HG02943 (cell line): ENCODE measurements at regions not wholly inside any gene's neighbourhood (a gene's known extent, or its start where the extent isn't known, plus 50 kb on each side); places are given as distances from the start of the nearest gene placed in this dataset.
A peak's percentile ranks its signal among the peaks of the same experiment; 100 is the strongest.
"Not testable (repeated sequence)": the region's sequence is repeated elsewhere in the genome, so short reads cannot be mapped to it uniquely, and the experiment has no call there.

ENCODE experiments used
- ATAC-seq: cut with Tn5 transposase; IDR thresholded peaks from one replicate; pipeline ENCODE4 v1.9.1; 2021; ENCODE audit warnings: mild to moderate bottlenecking, low read depth, moderate library complexity; ENCODE audit not compliant: unreplicated experiment

DNA sequence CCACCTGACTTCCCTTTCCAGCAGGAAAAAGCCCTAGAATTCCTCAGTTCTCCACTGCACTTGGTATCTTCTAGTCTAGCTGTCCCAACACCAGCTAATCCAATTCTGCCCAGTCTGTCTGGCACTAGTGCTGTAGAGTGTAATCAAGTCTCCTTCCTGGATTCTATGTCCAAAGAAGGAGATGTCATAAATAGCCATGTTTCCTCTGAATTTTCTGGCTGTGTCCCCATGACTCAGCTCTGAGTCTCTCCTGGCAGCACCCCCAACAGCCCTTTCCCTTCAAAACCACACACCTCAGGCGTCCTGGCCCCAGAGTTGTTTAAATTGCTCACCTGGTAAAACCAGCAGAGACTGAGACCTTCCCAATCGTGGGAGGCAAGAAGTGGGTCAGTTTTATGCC, 197.2 kb downstream of the GRXCR1 start:
- no peak for ATAC-seq

DNA sequence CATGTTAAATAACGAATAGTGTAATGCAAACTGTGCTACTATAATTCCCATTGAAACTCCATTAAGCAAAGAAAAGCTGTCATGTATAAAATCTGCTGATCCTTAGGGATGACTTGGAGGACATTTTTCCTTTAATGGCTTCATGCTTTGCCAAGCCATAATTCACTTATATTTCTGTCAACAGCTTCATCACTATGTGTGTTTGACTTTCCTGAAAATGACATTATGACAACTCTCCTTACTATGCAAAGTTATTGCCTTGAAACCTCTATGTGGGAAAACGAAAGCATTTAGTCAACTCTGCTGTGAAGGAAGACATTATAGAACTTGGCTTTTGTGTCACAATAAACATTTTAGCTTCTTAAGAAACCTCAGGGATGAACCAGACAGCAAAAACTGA, 210.5 kb downstream of the GRXCR1 start:
- no peak for ATAC-seq

- ATAC-seq: no peak
These were observed 219.6 kb downstream of the GRXCR1 start for GRCh38 chr4:43112139-43112538.

- ATAC-seq: no peak
These were observed 220.7 kb downstream of the GRXCR1 start for GRCh38 chr4:43113196-43113595.

DNA sequence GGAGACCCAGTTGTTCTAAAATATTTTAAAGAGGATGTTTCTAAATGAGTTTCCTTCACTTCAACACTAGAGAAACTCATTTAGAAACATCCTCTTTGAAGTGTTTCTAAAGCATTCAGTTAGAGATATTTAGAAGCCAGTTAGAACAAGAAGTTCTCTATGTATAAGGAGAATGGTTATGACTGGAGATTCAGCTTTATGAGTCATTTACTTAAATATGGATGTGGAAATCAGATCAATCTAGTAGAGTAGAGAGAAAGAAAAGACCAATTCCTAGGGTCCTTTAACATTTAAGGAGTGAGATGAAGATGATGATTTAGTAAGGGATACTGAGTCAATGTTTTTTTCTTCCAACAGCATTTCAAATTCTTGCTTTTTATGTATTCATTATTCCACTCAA, 234.1 kb downstream of the GRXCR1 start:
- no peak for ATAC-seq

DNA sequence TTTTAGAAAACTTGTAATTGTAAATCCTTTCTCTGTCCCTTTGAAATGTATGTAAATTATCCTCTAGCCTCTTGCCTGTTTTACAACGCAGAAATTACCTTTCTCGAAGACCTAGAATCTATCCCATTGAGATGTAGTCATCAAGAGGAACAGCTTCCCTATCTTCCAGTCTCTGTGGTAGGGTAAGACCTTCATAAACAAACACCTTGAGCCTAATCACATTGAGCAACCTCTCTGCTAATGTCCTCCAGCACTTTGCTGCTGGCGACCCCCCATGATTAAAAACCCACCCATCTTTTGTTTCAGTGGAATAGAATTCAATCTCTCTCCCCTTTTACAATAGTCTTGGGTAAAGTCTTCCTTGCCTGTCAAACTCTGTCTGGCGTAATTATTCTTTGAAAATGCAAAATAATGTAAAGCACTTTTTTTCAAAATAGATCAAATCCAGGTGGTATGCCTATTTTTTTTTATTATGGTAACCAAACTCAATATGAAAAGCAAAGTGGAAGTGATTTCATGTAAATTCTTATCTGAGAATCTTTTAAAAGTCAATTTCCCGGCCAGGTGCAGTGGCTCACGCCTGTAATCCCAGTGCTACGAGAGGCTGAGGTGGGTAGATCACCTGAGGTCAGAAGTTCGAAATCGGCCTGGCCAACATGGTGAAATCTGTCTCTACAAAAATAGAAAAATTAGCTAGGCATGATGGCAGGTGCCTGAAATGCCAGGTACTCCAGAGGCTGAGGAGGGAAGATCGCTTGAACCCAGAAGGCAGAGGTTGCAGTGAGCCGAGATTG, 237.9 kb downstream of the GRXCR1 start:
- no peak for ATAC-seq

DNA sequence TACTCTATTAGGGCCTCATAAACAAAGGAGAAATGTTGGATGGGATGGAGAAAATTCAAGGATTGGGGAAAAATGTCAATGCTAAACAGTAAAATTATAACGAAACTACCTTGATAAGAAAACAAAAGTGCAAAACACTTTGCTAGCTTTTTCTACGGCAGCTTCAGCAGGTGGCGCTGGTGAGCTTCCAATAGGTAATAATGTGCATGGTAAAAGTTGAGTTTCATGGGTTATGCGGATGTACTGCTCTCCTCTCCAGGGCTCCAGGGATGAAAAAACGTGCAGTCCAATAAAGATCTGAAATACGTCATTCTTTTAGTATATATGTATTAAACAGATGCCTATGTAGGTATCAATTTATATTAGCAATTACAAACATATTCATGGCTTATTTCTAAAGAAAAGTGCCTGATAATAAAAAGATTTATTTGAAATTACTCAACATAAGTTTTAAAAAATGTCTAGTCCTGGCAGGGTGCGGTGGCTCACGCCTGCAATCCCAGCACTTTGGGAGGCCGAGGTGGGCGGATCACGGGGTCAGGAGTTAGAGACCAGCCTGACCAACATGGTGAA, 239.6 kb downstream of the GRXCR1 start:
- peak; percentile 68 for ATAC-seq

GRCh38 chr4:43133566-43133965, 241.1 kb downstream of the GRXCR1 start:
- ATAC-seq: no peak

GRCh38 chr4:43136752-43137151, 244.2 kb downstream of the GRXCR1 start:
- no peak for ATAC-seq

DNA sequence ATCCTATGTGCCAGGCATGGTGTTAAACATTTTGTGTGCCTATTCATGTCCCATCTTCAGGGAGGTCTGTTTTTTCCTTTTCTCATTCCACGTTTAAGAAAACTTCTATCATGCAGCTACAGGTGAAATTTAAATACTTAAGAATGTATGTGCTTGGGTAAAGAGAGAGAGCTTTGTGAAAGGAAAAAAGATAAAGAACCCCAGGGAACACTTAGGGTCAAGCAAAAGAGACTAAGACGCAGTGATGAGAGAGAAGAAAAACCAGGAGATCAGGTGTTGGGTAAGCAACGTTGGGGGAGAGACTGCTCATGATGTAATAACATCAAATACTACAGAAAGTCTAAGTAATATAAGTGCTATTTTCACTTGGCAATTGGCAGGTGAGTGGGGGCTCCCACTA, 253.7 kb downstream of the GRXCR1 start:
- no peak for ATAC-seq

GRCh38 chr4:43148481-43148880, 256.0 kb downstream of the GRXCR1 start:
- ATAC-seq: no peak

- ATAC-seq: no peak
These were observed 270.7 kb downstream of the GRXCR1 start for GRCh38 chr4:43163101-43163792.

GRCh38 chr4:43189741-43190140, 297.2 kb downstream of the GRXCR1 start:
- ATAC-seq: no peak

GRCh38 chr4:43212576-43212975, 320.1 kb downstream of the GRXCR1 start:
- not testable (repeated sequence) for ATAC-seq

DNA sequence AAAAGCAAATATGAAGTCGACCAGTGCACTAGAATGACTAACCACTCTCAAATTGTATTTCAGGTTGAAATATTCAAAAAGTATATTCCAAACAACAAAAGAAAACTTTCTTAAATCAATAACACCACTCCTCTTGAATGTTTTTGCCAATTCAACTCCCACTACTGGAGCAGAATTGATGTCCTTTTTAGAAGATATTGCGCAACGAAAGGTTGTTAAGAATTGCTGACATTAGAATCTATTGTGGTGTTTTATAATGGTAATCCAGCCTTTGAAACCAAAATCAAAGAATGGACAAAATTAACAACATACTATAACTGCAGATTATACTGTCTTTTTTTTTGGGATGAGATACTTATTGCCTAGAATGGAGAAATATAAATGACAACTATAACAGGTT, 331.3 kb downstream of the GRXCR1 start:
- no peak for ATAC-seq

GRCh38 chr4:43224559-43224958, 332.0 kb downstream of the GRXCR1 start:
- no peak for ATAC-seq

GRCh38 chr4:43233321-43233720, 340.8 kb downstream of the GRXCR1 start:
- no peak for ATAC-seq

DNA sequence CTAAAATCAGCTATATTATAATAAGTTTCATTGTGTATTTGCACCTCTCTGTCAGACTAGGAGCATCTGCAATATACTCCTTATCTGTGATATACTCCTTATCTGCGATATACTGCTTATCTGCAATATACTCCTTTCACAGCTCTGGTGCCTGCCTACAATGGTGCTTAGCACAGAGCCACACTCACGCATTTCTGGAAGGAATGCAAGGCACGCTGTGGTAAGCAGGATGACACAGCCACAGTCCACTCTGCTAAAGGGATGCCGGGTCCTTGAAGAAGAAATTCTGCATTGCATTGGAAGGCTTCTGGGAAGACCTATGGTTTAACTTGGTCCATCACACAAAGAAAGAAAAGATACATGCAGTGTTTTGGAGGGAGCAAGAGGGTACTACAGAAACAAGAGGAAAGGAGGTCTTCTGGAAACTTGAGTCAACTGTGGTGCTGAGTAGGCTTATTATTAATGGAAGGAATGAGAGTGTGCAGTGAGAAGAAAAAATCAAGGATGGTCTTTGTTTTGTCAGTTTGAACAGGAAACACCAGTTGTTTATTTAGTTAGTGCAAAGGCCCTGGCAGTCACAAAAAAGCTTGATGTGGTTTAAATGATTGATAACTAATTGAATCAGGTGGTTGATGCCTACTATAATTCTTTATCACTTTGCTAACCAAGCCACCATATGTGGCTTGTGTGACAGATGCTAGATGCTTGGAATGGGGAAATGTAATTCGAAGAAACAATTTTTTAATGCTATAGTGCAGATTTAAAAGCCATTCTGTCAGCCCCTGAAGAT, 342.3 kb downstream of the GRXCR1 start:
- no peak for ATAC-seq

- no peak for ATAC-seq
These were observed 345.5 kb downstream of the GRXCR1 start for GRCh38 chr4:43238008-43238407.

GRCh38 chr4:43238585-43238984, 346.1 kb downstream of the GRXCR1 start:
- no peak for ATAC-seq

DNA sequence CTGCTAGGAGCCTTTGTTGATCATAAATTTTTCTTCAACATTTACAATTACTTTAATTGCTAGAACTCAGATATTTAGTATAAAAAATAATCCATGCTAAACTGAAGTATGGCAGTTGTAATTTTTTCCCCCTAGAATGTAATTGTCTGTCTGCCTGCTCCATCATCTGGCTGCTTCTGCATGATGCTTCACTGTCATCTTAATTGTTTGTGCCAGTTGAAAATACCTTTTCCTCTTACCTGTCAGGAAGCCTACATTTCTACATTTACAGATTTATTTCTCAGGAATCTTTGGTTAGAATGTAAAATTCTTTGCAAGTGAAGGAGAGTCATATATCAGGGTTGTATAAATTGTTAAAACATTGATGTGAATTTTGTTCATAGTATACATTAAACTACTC, 348.6 kb downstream of the GRXCR1 start:
- ATAC-seq: no peak
